ENCODE measurements at regions not wholly inside any gene's neighbourhood (a gene's known extent, or its start where the extent isn't known, plus 50 kb on each side); places are given as distances from the start of the nearest gene placed in this dataset.

GRCh38 chr3:194005930-194006501 is 129.9 kb upstream of the HES1 start:
- TF ChIP-seq CTCF (IDR thresholded peaks at IDR 0.05 in 2 of 3, conservative IDR thresholded peaks at IDR 0.05 in 1 of 3; ENCODE audit: borderline replicate concordance in 1 of 3, insufficient read depth in 1 of 3, low read depth in 2 of 3, low read length in 2 of 3) (peak in 2 of 3 experiments; percentile 9 to 23; a peak in 3 of 6 replicates), YY1 (IDR thresholded peaks at IDR 0.05; ENCODE audit: extremely low read depth, insufficient replicate concordance, low read depth, low read length) (no peak), REST (IDR thresholded peaks at IDR 0.05; ENCODE audit: low read depth) (no peak), SRF (IDR thresholded peaks at IDR 0.05; ENCODE audit: low read depth) (no peak), EZH2 (IDR thresholded peaks at IDR 0.05) (no peak), POLR2A (IDR thresholded peaks at IDR 0.05; ENCODE audit: borderline replicate concordance, extremely low read depth, insufficient read depth, insufficient read length) (no peak), POLR2AphosphoS5 (IDR thresholded peaks at IDR 0.05; ENCODE audit: low read depth, low read length) (no peak), ELF1 (IDR thresholded peaks at IDR 0.05; ENCODE audit: borderline replicate concordance, low read depth) (no peak), SIN3A (IDR thresholded peaks at IDR 0.05; ENCODE audit: low read depth) (no peak), EZH2phosphoT487 (IDR thresholded peaks at IDR 0.05; ENCODE audit: borderline replicate concordance) (no peak)
- TF ChIP-seq, protein P1, sequence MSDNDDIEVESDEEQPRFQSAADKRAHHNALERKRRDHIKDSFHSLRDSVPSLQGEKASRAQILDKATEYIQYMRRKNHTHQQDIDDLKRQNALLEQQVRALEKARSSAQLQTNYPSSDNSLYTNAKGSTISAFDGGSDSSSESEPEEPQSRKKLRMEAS (IDR thresholded peaks at IDR 0.05) = no peak
- TF ChIP-seq, protein P2, sequence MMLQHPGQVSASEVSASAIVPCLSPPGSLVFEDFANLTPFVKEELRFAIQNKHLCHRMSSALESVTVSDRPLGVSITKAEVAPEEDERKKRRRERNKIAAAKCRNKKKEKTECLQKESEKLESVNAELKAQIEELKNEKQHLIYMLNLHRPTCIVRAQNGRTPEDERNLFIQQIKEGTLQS (IDR thresholded peaks at IDR 0.05) = no peak
